ENCODE measurements at regions not wholly inside any gene's neighbourhood (a gene's known extent, or its start where the extent isn't known, plus 50 kb on each side); places are given as distances from the start of the nearest gene placed in this dataset.

DNA sequence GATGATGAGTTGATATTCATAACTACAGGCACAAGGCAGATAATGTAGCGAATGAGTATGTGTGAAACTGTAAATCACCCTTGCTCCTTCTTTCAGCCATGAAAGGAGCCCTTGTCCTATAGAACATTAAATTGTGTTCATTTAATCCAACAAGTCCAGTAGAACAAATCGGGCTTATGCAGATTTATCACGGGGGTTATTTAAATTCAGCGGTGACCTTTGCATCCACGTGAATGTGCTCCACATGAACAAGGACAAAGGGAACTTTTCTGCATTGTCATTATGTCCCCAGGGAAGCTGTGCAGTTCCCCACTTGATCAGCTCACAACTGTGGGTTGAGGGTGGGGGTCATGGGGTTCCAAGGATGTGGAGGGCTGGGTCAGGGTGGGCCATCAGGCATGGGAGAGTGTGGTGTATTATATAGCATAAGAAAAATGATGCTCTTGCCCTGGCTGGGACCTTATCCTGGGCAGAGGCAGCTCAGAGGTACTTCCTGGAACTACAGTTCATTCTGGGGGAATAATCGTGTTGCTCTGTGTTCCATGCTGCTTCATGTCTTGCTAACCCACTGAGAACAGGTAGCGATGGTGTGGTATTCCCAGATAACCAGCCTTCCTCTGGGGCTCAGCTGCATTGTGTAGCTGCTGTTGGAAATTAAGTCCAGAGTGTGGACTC is 306.6 kb downstream of the FAT3 start:
- no peak overlapping the region for H3K4me3 Mint-ChIP-seq
- no peaks in the 10 kb centered on the region for H3K36me3 Mint-ChIP-seq
- ATAC-seq (no peak), DNase-seq (no peak)
- Histone ChIP-seq H3K36me3 (ENCODE audit: control insufficient read depth, insufficient read depth, low read length) (no peaks in the 10 kb centered on the region), H3K27me3 (ENCODE audit: control insufficient read depth, insufficient read depth, low read length) (no peaks in the 10 kb centered on the region), H3K27ac (ENCODE audit: low read length) (no peak overlapping the region), H3K4me3 (ENCODE audit: low read length) (no peak overlapping the region), H3K4me1 (ENCODE audit: control insufficient read depth, insufficient read depth, low read length) (no peaks in the 10 kb centered on the region), H3K9me3 (ENCODE audit: control insufficient read depth, insufficient read depth, low read length) (no peaks in the 10 kb centered on the region)
- 92% methylated on average over 7 of the region's 7 CpGs for WGBS (ENCODE audit: insufficient coverage)
- H3K27ac Mint-ChIP-seq, result no peak overlapping the region
- peaks cover 0 to 5% of the 10 kb centered on the region in 2 donors for H3K9me3 Mint-ChIP-seq
- no peaks in the 10 kb centered on the region for H3K27me3 Mint-ChIP-seq (ENCODE audit: low read depth in 2 of 2)
- intact Hi-C loops (cut with micrococcal nuclease), result no loop called here
- H3K4me1 Mint-ChIP-seq, result no peaks in the 10 kb centered on the region
- TF ChIP-seq, protein P1, sequence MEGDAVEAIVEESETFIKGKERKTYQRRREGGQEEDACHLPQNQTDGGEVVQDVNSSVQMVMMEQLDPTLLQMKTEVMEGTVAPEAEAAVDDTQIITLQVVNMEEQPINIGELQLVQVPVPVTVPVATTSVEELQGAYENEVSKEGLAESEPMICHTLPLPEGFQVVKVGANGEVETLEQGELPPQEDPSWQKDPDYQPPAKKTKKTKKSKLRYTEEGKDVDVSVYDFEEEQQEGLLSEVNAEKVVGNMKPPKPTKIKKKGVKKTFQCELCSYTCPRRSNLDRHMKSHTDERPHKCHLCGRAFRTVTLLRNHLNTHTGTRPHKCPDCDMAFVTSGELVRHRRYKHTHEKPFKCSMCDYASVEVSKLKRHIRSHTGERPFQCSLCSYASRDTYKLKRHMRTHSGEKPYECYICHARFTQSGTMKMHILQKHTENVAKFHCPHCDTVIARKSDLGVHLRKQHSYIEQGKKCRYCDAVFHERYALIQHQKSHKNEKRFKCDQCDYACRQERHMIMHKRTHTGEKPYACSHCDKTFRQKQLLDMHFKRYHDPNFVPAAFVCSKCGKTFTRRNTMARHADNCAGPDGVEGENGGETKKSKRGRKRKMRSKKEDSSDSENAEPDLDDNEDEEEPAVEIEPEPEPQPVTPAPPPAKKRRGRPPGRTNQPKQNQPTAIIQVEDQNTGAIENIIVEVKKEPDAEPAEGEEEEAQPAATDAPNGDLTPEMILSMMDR (IDR thresholded peaks at IDR 0.05), result no peak

DNA sequence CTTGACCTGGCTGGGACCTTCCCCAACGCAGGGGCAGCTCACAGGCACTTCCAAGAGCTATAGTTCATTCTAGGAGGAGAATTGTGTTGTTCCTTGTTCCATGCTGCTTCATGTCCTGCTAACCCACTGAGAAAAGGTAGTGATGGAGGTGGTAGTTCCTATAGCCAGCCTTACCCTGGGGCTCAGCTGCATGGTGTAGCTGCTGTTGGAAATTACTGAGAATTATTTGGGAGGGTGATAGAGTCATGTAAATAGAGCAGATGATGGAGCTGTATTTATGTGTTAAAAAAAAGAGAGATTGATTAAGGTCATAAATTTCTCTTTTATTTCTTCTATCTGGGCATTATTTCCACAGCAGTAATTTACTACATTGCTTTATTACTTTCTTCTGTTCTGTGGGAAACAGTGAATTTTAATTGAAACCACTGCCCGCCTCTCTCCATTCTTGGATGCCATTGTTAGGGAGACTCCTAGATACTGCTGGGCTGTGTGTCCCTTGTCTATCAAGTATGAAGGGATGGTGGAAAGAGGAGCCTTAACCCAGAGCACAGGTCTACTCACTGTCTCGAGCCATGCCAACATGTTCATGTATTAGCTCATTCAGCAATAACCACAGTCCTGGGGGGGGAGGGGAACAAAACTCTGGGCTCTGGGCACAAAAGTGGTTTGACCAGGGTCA is 309.2 kb downstream of the FAT3 start:
- H3K27ac Mint-ChIP-seq, result no peak overlapping the region
- no peaks in the 10 kb centered on the region for H3K27me3 Mint-ChIP-seq (ENCODE audit: low read depth in 2 of 2)
- Histone ChIP-seq H3K27ac (ENCODE audit: low read length) (no peak overlapping the region), H3K36me3 (ENCODE audit: control insufficient read depth, insufficient read depth, low read length) (no peaks in the 10 kb centered on the region), H3K27me3 (ENCODE audit: control insufficient read depth, insufficient read depth, low read length) (no peaks in the 10 kb centered on the region), H3K4me1 (ENCODE audit: control insufficient read depth, insufficient read depth, low read length) (no peaks in the 10 kb centered on the region), H3K4me3 (ENCODE audit: low read length) (no peak overlapping the region), H3K9me3 (ENCODE audit: control insufficient read depth, insufficient read depth, low read length) (no peaks in the 10 kb centered on the region)
- TF ChIP-seq, protein P1 (IDR thresholded peaks at IDR 0.05), result no peak
- peaks cover 0 to 5% of the 10 kb centered on the region in 2 donors for H3K9me3 Mint-ChIP-seq
- H3K4me3 Mint-ChIP-seq, result no peak overlapping the region
- no peaks in the 10 kb centered on the region for H3K36me3 Mint-ChIP-seq
- no peaks in the 10 kb centered on the region for H3K4me1 Mint-ChIP-seq
- intact Hi-C loops (cut with micrococcal nuclease), result no loop called here
- DNase-seq (no peak), ATAC-seq (no peak)
- 88% methylated on average over 2 of the region's 3 CpGs for WGBS (ENCODE audit: insufficient coverage)

DNA sequence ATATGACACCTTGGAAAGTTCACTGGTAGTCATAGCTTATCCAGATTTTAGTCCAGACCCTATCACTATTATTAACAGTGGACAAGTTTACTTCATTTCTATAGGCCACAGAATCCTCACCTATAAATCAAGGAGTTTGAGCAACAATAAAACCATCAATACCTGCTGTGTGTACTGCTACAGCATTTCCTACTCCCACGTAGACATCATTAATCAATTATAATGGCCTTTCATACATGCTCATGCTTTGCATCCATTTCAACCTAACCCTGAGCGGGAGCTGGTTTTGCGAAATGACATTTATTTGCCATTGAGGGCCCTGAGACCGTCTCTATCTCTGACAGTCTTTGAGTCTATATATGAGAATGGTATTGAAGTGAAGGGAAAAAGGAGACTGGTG is 312.3 kb downstream of the FAT3 start:
- H3K27ac ChIP-seq (ENCODE audit: low read length), result no peak overlapping the region
- no peaks in the 10 kb centered on the region for H3K27me3 ChIP-seq (ENCODE audit: control insufficient read depth, insufficient read depth, low read length)
- H3K4me1 ChIP-seq (ENCODE audit: control insufficient read depth, insufficient read depth, low read length), result no peaks in the 10 kb centered on the region
- no peak overlapping the region for H3K4me3 Mint-ChIP-seq
- peaks cover 0 to 5% of the 10 kb centered on the region in 2 donors for H3K9me3 Mint-ChIP-seq
- no peak for ATAC-seq
- no peaks in the 10 kb centered on the region for H3K36me3 Mint-ChIP-seq
- no peaks in the 10 kb centered on the region for H3K27me3 Mint-ChIP-seq (ENCODE audit: low read depth in 2 of 2)
- intact Hi-C loops (cut with micrococcal nuclease), result no loop called here
- H3K9me3 ChIP-seq (ENCODE audit: control insufficient read depth, insufficient read depth, low read length), result no peaks in the 10 kb centered on the region
- no peak overlapping the region for H3K4me3 ChIP-seq (ENCODE audit: low read length)
- WGBS (ENCODE audit: insufficient coverage), result 78% methylated on average over 4 of the region's 4 CpGs
- no peak overlapping the region for H3K27ac Mint-ChIP-seq
- H3K36me3 ChIP-seq (ENCODE audit: control insufficient read depth, insufficient read depth, low read length), result no peaks in the 10 kb centered on the region
- TF ChIP-seq, protein P1 (IDR thresholded peaks at IDR 0.05), result no peak
- no peaks in the 10 kb centered on the region for H3K4me1 Mint-ChIP-seq
- no peak for DNase-seq
